NCI-H2107 (cell line): ENCODE measurements at regions not wholly inside any gene's neighbourhood (a gene's known extent, or its start where the extent isn't known, plus 50 kb on each side); places are given as distances from the start of the nearest gene placed in this dataset.
"Not testable (repeated sequence)": the region's sequence is repeated elsewhere in the genome, so short reads cannot be mapped to it uniquely, and the experiment has no call there.

Experiments
- DNase-seq: peaks from one replicate; lab custom pipeline; 2025; lab: John Stamatoyannopoulos, UW

- no peak for DNase-seq
Observed at GRCh38 chr1:200317236-200317635, 92.6 kb downstream of the ZNF281 start.

DNA sequence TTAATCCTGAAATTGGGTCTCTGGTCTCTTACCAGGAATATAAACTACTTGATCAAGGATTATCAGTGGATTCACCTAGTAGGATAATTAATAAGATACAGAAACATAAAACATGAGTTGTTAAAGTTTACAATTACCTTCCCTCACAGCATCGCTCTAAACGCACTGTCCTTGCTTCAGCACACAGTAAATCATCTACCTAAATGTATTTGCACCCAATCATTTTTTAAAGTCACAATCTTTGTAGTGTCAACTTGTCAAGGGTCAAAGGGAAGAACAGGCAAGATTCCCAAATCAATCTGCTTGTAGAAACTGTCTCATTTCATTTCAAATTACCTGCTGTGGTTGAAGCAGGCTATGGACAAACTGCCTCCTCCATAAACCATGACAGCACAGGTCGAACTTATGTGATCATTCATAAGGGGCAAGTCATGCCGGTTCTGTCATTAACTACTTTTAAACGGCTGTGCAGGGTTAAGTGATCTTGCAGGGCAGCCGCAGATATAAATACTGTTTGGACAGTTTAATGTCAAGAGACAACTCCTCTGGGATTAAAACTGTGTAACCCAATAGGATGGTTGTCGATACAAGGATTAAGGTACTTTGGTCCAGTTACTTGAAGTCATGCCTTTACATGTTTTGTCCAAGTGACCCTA lies 93.6 kb downstream of the ZNF281 start:
- no peak for DNase-seq

DNA sequence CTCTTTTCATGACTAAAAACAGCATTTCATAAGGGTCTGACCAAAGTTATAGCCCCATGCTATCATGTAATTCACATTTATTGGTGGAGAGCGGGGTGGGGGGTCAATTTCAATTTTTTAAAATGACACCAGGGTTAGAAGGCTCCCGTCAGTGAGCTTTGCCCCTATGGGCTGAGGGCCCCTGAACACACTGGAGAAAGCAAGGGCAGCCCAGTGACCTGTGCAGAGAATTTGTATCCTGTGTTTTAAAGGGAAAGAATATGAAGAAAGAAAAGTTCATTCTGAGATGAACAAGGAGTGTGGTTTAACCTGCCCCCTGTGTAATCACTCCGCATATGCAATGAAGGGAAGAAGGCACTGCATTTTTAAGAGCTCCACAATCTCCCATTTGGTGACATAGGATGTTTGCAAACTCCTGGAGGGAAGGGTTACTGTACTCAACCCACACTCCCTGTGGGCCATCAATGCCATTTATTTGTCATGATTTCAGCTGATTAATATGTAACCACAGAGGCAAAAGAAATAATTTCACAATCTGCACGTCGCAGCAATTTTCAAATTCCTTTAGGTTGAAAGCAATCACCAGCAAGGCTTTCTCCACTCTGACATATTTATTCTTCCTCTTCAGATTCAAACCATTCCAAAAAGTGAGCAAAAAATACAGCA lies 95.6 kb downstream of the ZNF281 start:
- no peak for DNase-seq

DNA sequence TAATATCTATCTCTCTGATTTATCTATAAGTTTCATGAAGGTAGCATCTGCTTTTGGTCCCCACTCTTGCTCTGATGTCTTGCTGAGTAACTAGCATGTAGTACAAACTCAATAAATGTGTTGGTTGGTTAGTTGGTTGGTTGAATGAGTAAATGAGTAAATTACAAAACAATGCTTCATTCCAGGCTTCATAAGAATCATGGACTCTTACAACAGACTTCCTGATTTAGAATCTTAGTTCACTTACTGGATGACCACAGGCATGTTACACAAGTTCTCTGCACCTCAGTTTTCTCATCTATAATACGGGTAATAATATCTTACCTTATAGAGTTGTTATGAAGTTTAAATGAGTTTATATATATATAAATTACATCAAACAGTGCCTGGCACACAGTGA lies 98.6 kb downstream of the ZNF281 start:
- no peak for DNase-seq

GRCh38 chr1:200310824-200311223 lies 99.0 kb downstream of the ZNF281 start:
- no peak for DNase-seq

GRCh38 chr1:200307755-200308066 lies 102.1 kb downstream of the ZNF281 start:
- no peak for DNase-seq

DNA sequence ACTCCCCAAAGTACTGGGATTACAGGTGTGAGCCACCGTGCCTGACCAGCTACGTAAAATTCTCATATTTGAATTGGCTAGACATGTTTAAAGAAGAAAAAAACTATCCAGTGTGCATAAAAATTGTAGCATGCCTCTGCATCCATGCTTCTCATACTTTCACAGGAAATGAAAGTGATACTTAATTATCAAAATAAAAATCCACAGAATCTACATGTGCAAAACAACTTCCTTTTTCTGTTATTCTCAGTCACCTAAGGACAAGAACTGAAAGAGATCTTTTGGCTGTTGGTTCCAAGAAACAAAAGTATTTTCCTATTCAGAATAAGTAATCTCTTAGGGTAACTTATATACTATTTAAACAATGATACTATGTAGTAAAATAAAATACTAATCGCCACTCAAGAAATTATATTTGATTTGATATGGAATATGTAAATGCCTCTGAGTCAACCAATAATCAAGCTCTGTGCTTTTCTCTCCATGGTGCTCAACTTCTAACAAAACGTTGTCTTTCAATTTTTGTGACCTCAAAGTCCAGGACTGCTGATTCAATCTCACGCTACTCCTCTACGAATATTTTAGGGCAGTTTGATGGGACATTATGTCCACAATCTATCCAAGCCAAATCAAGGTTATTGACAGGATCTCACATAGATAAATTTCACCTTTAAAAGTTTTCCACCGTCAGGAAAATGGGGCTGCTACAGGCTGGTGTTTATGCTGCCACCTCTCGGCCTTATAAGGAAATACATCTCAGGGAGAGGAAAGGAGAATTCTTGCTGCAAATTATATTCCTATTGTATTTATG lies 102.7 kb downstream of the ZNF281 start:
- peak; percentile 18 for DNase-seq

DNA sequence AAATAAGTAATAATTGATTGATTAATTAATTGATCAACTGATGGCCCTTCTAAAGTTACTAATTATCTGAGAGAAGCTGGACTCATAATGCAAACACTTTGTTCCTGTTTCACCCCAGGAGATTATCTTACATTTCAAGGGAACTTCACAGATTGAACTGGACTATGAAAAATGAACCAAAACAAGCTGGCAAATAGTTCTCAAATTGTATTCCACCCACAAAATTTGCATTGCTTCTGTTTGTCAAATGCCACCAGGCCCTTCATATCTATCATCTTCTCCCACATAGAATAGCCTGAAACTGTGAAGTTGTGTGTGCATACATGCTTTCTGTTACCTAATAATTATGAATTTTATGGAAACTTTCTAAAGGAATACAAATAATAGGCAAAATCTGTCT lies 104.0 kb downstream of the ZNF281 start:
- no peak for DNase-seq

DNA sequence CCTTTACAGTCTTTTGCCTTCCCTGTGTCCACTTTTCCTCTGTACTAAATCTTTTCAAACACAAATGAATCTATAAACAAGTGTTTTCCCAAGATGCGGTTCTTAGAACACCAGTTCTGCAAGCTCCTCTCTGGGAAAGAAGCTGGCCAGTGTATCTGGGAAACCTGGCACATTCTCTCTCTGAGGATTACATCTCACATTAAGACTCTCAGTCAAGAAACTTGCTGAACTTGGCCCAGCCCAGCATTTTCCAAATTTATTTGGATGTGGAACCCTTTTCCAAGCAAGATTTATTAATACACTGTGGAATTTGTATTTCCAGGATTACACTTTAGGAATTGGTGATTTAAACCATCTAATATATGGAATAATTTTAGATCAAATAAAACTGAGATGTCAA lies 105.7 kb downstream of the ZNF281 start:
- no peak for DNase-seq

DNA sequence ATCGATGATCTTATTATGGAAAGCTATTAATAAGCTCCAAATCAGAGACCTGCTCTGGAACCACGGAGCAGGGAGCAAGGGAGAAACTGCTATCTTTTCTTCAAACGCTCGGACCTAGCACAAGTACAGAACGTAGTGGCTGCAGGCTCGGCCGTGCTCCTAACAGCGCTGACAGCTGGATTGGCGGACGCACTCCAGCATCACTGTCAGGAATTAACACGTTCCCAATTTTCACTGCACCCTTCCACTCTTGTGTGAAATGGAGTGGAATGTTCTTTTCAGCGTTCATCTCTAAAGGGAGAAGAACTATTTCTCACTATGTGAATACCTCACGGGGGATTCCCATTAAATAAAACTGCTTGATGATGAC lies 106.9 kb downstream of the ZNF281 start:
- peak; percentile 28 for DNase-seq

DNA sequence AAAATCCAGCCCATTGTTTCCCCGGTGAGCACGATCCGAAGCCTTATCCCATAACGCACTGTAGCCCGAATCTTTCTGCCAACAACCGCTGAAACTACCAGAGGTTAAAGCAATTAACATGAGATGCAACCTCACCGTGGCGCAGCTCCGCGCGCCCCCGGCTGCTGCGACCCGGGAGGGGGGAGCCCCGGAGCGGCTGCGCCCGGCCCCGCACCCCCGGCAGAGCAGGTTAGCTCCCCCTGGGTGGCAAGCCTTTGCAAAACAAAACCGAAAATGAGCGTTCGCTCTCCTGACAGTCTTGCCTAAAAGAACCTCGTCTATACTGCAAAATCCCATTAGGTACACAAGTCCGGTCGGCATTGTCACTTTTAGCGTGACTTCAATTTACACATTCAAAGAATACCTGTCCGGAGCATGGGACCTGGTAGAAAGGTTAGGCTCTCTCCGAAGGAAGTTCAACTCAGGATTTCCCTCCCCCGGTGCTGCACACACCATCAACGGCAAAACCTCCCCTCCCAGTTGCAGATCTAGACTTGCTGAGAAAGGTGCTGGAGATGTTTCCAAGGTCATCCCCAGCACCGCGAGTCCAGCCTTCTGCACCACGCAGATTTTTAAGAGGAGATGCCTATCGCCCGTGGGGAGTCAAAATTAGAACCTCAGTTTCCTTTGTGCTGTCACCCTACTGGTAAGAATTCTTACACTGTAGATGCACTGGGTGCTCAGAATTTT lies 107.5 kb downstream of the ZNF281 start:
- peak; percentile 40 for DNase-seq

DNA sequence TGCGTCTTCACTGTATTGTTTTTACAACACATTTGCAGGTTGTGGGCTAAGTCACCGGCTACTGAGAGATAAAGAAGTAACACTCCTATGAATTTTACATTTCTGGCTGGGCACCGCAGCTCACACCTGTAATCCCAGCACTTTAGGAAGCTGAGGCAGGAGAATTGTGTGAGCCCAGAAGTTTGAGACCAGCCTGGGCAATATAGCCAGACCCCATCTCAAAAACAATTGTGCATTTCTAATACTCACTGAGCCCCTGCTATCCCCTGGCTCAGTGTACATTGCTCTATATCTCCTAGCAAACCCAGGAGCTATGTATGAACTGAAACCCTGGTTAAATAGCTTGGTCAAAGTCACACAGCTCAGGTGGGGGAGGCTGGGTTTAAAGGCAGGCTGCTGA lies 108.7 kb downstream of the ZNF281 start:
- DNase-seq = no peak

GRCh38 chr1:200299571-200299970 lies 110.3 kb downstream of the ZNF281 start:
- no peak for DNase-seq

GRCh38 chr1:200298242-200298641 lies 111.6 kb downstream of the ZNF281 start:
- no peak for DNase-seq

DNA sequence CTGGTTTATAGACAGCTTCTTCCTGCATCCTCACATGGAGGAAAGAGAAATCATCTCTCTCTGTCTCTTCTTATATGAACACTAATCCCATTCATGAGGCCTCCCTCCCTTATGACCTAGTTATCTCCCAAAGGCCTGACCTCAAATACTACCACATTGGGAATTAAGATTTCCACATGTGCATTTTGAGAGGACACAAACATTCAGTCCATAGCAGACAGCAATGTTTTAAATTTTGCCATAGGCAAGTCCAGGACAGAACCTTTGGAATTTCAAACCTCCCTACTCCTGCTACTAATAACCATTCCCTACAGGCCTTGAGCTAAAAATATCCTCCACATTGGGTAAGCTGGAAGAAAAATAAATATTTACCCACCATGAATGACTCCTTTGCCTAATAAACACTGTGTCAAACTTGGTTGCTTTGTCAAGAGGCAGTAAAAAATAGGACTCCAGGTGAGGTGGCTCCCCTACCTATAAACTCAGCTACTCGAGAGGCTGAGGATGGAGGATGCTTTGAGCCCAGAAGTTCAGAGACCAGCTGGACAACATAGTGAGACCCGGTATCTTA lies 113.7 kb downstream of the ZNF281 start:
- no peak for DNase-seq

DNA sequence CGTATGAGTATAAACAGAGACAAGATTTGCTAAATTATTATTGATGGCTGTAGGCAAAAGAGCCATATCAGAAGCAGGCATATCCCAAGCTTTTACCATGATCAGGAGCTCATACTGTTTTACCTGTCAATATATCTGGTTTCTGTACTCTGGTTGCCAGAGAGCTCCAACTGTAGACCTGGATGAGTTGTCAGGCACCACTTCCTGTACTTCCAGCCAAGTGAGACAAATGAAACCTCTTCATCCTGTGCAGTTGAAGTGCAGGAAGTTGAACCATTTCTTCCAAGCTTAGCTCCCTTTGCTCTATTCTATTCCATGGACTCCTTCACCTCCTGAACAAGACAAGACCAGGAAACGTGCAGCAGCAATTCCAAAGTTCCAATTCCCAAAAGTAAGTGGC lies 115.6 kb downstream of the ZNF281 start:
- DNase-seq = no peak

DNA sequence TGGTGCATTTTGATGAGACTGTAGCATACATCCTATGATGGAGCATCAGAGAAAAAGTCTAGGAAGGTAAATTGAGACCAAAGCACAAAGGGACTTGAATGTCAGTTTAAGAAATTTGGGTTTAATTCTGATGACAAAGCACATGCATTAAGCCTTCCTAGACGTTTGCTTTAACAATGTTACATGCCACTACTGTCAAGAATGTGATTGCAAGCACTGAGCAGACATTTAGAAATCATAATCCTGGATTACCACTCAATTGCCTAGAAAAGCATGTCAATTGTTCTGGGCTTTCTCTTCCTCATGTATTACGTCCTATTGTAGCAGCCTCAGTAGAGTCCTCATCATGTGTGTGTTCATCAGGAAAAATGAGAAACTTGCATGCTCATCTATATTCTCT lies 117.1 kb downstream of the ZNF281 start:
- DNase-seq = no peak

DNA sequence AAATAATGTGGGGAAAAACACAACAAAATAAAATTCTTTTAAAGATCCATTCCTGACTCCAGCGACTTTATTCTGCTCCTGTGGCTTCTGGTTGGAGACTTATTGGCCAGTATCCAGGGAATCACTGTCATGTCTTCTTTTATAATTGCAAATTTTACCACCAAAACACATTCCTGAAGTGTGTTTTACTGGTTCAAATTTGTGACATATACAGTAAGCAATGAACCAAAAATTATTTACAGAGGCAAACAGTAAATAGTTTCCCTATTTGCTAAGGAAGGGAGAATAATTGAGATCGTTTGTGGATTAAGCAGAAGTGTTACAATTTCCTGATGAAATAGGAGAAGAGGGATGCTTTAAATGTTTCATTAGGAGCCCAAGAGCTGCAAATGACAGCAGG lies 118.7 kb downstream of the ZNF281 start:
- DNase-seq = no peak

DNA sequence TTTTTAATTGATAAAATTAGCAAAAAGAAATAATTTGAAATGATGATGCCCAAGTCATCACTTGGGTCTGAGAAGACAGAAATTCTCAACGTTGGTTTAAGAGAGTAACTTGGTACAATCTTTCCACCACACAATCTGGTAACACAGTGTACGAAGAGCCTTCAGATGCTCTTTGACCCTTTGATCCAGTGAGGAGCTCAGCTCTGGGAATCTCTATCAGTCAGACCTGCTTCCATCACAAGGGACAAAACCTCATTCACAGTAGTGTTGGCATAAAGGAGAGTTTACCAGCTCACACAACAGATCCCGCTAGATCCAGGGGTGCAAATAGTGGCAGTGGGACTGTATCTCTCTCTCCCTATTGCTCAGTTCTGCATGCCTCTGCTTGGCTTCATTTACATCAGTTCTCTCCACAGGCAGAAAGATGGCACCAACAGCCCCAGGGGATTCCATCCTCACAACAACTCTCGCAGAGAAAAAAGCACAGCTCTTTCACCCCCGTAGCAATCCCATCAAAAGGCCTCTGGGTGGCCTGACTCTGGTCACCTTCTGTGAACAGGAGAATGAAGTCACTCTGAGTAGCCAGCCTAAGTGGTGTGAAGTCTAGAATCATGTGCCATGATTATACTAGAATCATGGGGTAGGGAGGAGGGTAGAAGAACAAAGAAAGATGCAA lies 119.7 kb downstream of the ZNF281 start:
- DNase-seq = no peak

- DNase-seq = no peak
Observed at GRCh38 chr1:200288226-200288625, 121.6 kb downstream of the ZNF281 start.

- not testable (repeated sequence) for DNase-seq
Observed at GRCh38 chr1:200284236-200284635, 125.6 kb downstream of the ZNF281 start.
